PFSK-1 (cell line): ENCODE measurements at regions not wholly inside any gene's neighbourhood (a gene's known extent, or its start where the extent isn't known, plus 50 kb on each side); places are given as distances from the start of the nearest gene placed in this dataset.

ENCODE experiments used
- FOXP2 ChIP-seq: optimal IDR thresholded peaks from 2 replicates; pipeline ENCODE3; 2011; ENCODE audit warnings: borderline replicate concordance, control low read depth, inconsistent platforms; ENCODE audit not compliant: insufficient read depth; ENCODE audit errors: extremely low read length, extremely low read depth
- POLR2AphosphoS5 ChIP-seq: IDR thresholded peaks from 2 replicates; pipeline ENCODE4 v1.6.1; 2012; ENCODE audit warnings: low read depth, mild to moderate bottlenecking, control low read depth, low read length, moderate library complexity
- SIN3A ChIP-seq: IDR thresholded peaks from 2 replicates; pipeline ENCODE4 v1.6.1; 2012; ENCODE audit warnings: mild to moderate bottlenecking, low read length, moderate library complexity, borderline replicate concordance; ENCODE audit not compliant: insufficient read depth
- TAF1 ChIP-seq: IDR thresholded peaks from 2 replicates; pipeline ENCODE4 v1.6.1; 2012; ENCODE audit warnings: low read length, control low read depth, borderline replicate concordance; ENCODE audit not compliant: insufficient read depth

GRCh38 chr20:7333841-7334240 is 566.4 kb downstream of the BMP2 start:
- TF ChIP-seq TAF1, result no peak
- no peak for TF ChIP-seq POLR2AphosphoS5
- no peak for TF ChIP-seq SIN3A
- TF ChIP-seq FOXP2, result no peak
